ENCODE measurements at regions not wholly inside any gene's neighbourhood (a gene's known extent, or its start where the extent isn't known, plus 50 kb on each side); places are given as distances from the start of the nearest gene placed in this dataset.

- Histone ChIP-seq H3K9me3 (peaks cover 0 to 9% (median 0%) of the 10 kb centered on the region in 11 donors), H3K27ac (no peak overlapping the region), H3K4me1 (no peaks in the 10 kb centered on the region), H3K27me3 (no peaks in the 10 kb centered on the region), H3K36me3 (no peaks in the 10 kb centered on the region), H3K4me3 (no peak overlapping the region)
- TF ChIP-seq, protein P1, sequence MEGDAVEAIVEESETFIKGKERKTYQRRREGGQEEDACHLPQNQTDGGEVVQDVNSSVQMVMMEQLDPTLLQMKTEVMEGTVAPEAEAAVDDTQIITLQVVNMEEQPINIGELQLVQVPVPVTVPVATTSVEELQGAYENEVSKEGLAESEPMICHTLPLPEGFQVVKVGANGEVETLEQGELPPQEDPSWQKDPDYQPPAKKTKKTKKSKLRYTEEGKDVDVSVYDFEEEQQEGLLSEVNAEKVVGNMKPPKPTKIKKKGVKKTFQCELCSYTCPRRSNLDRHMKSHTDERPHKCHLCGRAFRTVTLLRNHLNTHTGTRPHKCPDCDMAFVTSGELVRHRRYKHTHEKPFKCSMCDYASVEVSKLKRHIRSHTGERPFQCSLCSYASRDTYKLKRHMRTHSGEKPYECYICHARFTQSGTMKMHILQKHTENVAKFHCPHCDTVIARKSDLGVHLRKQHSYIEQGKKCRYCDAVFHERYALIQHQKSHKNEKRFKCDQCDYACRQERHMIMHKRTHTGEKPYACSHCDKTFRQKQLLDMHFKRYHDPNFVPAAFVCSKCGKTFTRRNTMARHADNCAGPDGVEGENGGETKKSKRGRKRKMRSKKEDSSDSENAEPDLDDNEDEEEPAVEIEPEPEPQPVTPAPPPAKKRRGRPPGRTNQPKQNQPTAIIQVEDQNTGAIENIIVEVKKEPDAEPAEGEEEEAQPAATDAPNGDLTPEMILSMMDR (IDR thresholded peaks at IDR 0.05), result no peak
- intact Hi-C loops (cut with DNase I), result no loop called here
- ATAC-seq (no peak), DNase-seq (no peak)
- 60 to 70% methylated on average over 1 of the region's 1 CpG for WGBS, 2 donors
Observed at GRCh38 chr4:157600583-157600982, 380.1 kb downstream of the GRIA2 start.

- no peak for DNase-seq
- Histone ChIP-seq H3K27me3 (no peaks in the 10 kb centered on the region), H3K9me3 (peaks cover 0 to 4% (median 0%) of the 10 kb centered on the region in 11 donors), H3K27ac (no peak overlapping the region), H3K4me1 (no peaks in the 10 kb centered on the region), H3K4me3 (no peak overlapping the region), H3K36me3 (no peaks in the 10 kb centered on the region)
- intact Hi-C loops (cut with DNase I), result no loop called here
- TF ChIP-seq, protein P1 (IDR thresholded peaks at IDR 0.05), result no peak
- ATAC-seq, result no peak
Observed at GRCh38 chr4:157591245-157591644, 370.7 kb downstream of the GRIA2 start.

DNA sequence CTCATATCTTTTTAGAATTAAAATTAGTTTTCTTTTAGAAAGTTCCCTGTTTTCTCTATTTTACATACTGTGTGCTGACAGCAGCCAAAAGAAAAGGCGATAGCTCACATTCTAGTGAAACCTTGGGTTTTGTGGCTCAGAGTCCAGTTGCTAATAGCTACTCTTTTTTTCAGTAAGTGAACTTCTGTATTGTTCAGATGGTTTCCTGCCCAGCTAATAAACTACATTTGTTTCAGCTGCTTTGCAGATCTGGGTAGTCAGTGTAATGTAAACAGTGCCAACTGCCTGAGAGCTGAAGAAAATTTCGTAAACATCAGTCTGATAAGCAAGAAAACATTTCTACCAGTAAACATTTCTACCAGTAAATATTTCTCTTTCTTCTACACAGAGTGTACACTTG, 370.2 kb downstream of the GRIA2 start:
- no peak for DNase-seq
- no peak for ATAC-seq
- Histone ChIP-seq H3K27ac (no peak overlapping the region), H3K4me1 (no peaks in the 10 kb centered on the region), H3K36me3 (no peaks in the 10 kb centered on the region), H3K27me3 (no peaks in the 10 kb centered on the region), H3K9me3 (peaks cover 0 to 4% (median 0%) of the 10 kb centered on the region in 11 donors), H3K4me3 (no peak overlapping the region)
- intact Hi-C loops (cut with DNase I), result no loop called here
- TF ChIP-seq, protein P1 (IDR thresholded peaks at IDR 0.05), result no peak
- WGBS, 2 donors, result 65% methylated on average over 2 of the region's 2 CpGs

DNA sequence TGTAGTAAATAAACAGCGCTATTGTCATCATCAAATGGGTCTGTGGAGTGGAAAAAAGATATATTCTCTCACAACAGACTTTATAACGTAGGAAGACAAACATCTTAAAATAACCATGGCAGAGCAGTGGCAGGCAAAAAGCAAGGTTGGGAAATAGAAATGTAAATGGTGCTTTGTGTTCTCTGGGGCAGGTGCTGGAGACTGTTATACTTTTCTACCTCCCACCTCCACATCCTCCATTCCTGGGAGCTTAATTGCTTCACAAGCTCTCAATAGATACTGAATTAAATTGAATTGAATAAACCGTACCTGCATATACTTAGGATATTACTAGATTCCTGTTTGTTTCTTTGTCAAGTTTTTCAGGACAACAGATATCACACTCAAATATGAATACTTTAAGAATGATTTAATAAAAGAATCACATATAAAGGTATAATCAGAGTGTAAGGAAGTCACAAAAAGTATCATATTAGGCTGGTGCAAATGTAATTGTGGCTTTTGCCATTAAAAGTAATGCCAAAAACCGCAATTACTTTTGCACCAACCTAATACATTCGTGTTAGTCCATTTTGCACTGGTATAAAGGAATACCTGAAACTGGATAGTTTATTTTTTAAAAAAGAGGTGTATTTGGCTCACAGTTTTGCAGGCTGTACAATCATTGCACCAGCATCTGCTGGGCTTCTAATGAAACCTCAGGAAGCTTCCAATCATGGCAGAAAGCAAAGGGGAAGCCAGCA, 367.3 kb downstream of the GRIA2 start:
- Histone ChIP-seq H3K4me1 (no peaks in the 10 kb centered on the region), H3K36me3 (no peaks in the 10 kb centered on the region), H3K9me3 (peaks cover 0 to 7% (median 0%) of the 10 kb centered on the region in 11 donors), H3K4me3 (no peak overlapping the region), H3K27me3 (no peaks in the 10 kb centered on the region), H3K27ac (no peak overlapping the region)
- WGBS, 2 donors, result 79 to 88% methylated on average over 5 of the region's 5 CpGs
- DNase-seq, result no peak
- TF ChIP-seq, protein P1 (IDR thresholded peaks at IDR 0.05), result no peak
- intact Hi-C loops (cut with DNase I), result no loop called here
- ATAC-seq, result no peak
